Endothelial cell of umbilical vein (primary cell): ENCODE measurements at regions not wholly inside any gene's neighbourhood (a gene's known extent, or its start where the extent isn't known, plus 50 kb on each side); places are given as distances from the start of the nearest gene placed in this dataset.

Source experiments
- BruUV-seq: library from RNA; stranded (reverse); fragments of 400-500 nt; replicated peaks from 2 replicates; lab custom pipeline; 2021; lab: Mats Ljungman, UMichigan
- CTCF ChIA-PET: fragments of 300-600, 350-600 bp; sonication (Branson Sonifier 250); formaldehyde crosslinking; loops from one replicate; lab custom pipeline; 2021; ENCODE audit warnings: antibody characterized with exemption, inconsistent platforms; lab: Charles Lee
- POLR2A ChIA-PET: fragments of 300-600, 350-600 bp; sonication (Branson Sonifier 250); formaldehyde crosslinking; loops from one replicate; lab custom pipeline; 2021; ENCODE audit warnings: antibody characterized with exemption, inconsistent platforms; lab: Charles Lee
- DNase-seq: peaks from one replicate; pipeline ENCODE4 v3.0.0-alpha.2; 2011; ENCODE audit warnings: low read depth, low spot score
- FAIRE-seq: peaks from 2 replicates; lab custom pipeline; 2011; peaks lifted over from hg19 to GRCh38; lab: Jason Lieb, UNC
- H2AFZ ChIP-seq: 2 replicates; pipeline ENCODE4 v1.6.0; 2012; ENCODE audit warnings: low read depth, low read length, control low read depth, inconsistent platforms
- H3K27ac ChIP-seq: 2 replicates; pipeline ENCODE4 v1.5.1; 2011; ENCODE audit warnings: low read depth, mild to moderate bottlenecking, control low read depth, low read length, moderate library complexity; ENCODE audit not compliant: insufficient read depth
- H3K27me3 ChIP-seq, 2 experiments: 2 replicates each; pipeline versions ENCODE4 v1.6.0 to v1.6.1; 2011; ENCODE audit warnings: low read length in 2 of 2, mixed read lengths in 1 of 2; ENCODE audit not compliant: control insufficient read depth in 2 of 2, insufficient read depth in 2 of 2
- H3K36me3 ChIP-seq, 2 experiments: 2 replicates in 1 of 2; 3 replicates in 1 of 2; pipeline ENCODE4 v1.5.1; 2011; ENCODE audit warnings: low read length in 2 of 2, mild to moderate bottlenecking in 1 of 2, moderate library complexity in 1 of 2; ENCODE audit not compliant: control insufficient read depth in 2 of 2, insufficient read depth in 2 of 2; ENCODE audit errors: extremely low read depth in 1 of 2
- H3K4me1 ChIP-seq: 3 replicates; pipeline ENCODE4 v1.5.1; 2011; ENCODE audit warnings: mild to moderate bottlenecking, low read length; ENCODE audit not compliant: control insufficient read depth, insufficient read depth; ENCODE audit errors: extremely low read depth
- H3K4me2 ChIP-seq: 2 replicates; pipeline ENCODE4 v1.6.1; 2011; ENCODE audit warnings: low read length, control low read depth, mixed read lengths; ENCODE audit not compliant: insufficient read depth
- H3K4me3 ChIP-seq, 3 experiments: fragments of 200-600 bp in 1 of 3; sonication (generic), shearing (Covaris generic) in 1 of 3; replicated peaks in 1 of 3; 2 replicates each; pipeline ENCODE4 v1.5.1; 2011 to 2016; ENCODE audit warnings: control low read depth in 3 of 3, low read length in 3 of 3, mild to moderate bottlenecking in 2 of 3, inconsistent platforms in 1 of 3, low read depth in 1 of 3, moderate library complexity in 1 of 3; ENCODE audit not compliant: insufficient read depth in 1 of 3
- H3K79me2 ChIP-seq: 2 replicates; pipeline ENCODE4 v1.6.0; 2012; ENCODE audit warnings: low read length, inconsistent platforms; ENCODE audit not compliant: control insufficient read depth, insufficient read depth
- H3K9ac ChIP-seq: replicated peaks from 2 replicates; pipeline ENCODE3; 2011; ENCODE audit warnings: low read length, control low read depth; ENCODE audit not compliant: insufficient read depth; ENCODE audit errors: extremely low read depth
- H3K9me1 ChIP-seq: replicated peaks from 3 replicates; pipeline ENCODE4 v1.6.0; 2011; ENCODE audit warnings: mild to moderate bottlenecking, low read length; ENCODE audit not compliant: control insufficient read depth, insufficient read depth; ENCODE audit errors: extremely low read depth
- H3K9me3 ChIP-seq: replicated peaks from 2 replicates; pipeline ENCODE4 v1.5.1; 2012; ENCODE audit warnings: low read length, inconsistent platforms; ENCODE audit not compliant: control insufficient read depth, insufficient read depth
- H4K20me1 ChIP-seq: replicated peaks from 2 replicates; pipeline ENCODE3; 2011; ENCODE audit warnings: mild to moderate bottlenecking, low read length; ENCODE audit not compliant: control insufficient read depth, insufficient read depth; ENCODE audit errors: extremely low read depth
- CTCF ChIP-seq, 2 donors: IDR thresholded peaks; 1 replicate in 1 of 2; 2 replicates in 1 of 2; pipeline ENCODE4 v1.5.1; 2011; ENCODE audit warnings: low read length in 2 of 2, mild to moderate bottlenecking in 2 of 2, moderate library complexity in 2 of 2, control low read depth in 1 of 2, inconsistent platforms in 1 of 2, low read depth in 1 of 2; ENCODE audit not compliant: insufficient read depth in 1 of 2; ENCODE audit errors: extremely low read depth in 1 of 2
- EZH2 ChIP-seq: IDR thresholded peaks from 2 replicates; pipeline ENCODE4 v1.6.1; 2012; ENCODE audit warnings: borderline replicate concordance, low read depth, mild to moderate bottlenecking, moderate library complexity, low read length, inconsistent platforms; ENCODE audit not compliant: severe bottlenecking
- FOS ChIP-seq: IDR thresholded peaks from 2 replicates; pipeline ENCODE4 v1.6.1; 2011; ENCODE audit warnings: mild to moderate bottlenecking, low read length, moderate library complexity, borderline replicate concordance; ENCODE audit not compliant: insufficient read depth
- GATA2 ChIP-seq: IDR thresholded peaks from 2 replicates; pipeline ENCODE4 v1.7.0; 2011; ENCODE audit warnings: low read depth, mild to moderate bottlenecking, moderate library complexity, mixed read lengths, low read length; ENCODE audit not compliant: insufficient read length, insufficient read depth
- JUN ChIP-seq: IDR thresholded peaks from 2 replicates; pipeline ENCODE4 v1.6.1; 2011; ENCODE audit warnings: borderline replicate concordance, low read depth; ENCODE audit not compliant: insufficient read length, insufficient read depth
- MAX ChIP-seq: IDR thresholded peaks from 2 replicates; pipeline ENCODE4 v1.6.1; 2011; ENCODE audit not compliant: insufficient read depth, insufficient read length
- MYC ChIP-seq: IDR thresholded peaks from one replicate; pipeline ENCODE4 v1.6.1; 2011; ENCODE audit warnings: mild to moderate bottlenecking, low read depth, low read length
- POLR2A ChIP-seq: IDR thresholded peaks from 2 replicates; pipeline ENCODE4 v1.6.1; 2012; ENCODE audit warnings: low read depth, mild to moderate bottlenecking, control low read depth, low read length
- POLR2AphosphoS5 ChIP-seq: IDR thresholded peaks from 2 replicates; pipeline ENCODE4 v1.6.1; 2012; ENCODE audit warnings: low read depth, mild to moderate bottlenecking, control low read depth, low read length, moderate library complexity; ENCODE audit not compliant: insufficient read depth
- dilution Hi-C: fragments of 300-500 bp; cut with MboI; formaldehyde crosslinking; loops from one replicate; pipeline ENCODE4 v1.15.0; 2019; ENCODE audit warnings: low sequenced_read_pairs; ENCODE audit not compliant: extremely low pct_ligation_motif_present
- intact Hi-C: fragments of 100-400 bp; cut with micrococcal nuclease; formaldehyde crosslinking; loops from one replicate; pipeline ENCODE4 v1.10.0; 2022

GRCh38 chr10:21166557-21167287 is 269.6 kb upstream of the NEBL start:
- Histone ChIP-seq H3K4me2 (no peak overlapping the region), H3K27ac (no peak overlapping the region), H3K79me2 (no peaks in the 10 kb centered on the region), H3K4me1 (no peaks in the 10 kb centered on the region), H3K36me3 (no peaks in the 10 kb centered on the region), H2AFZ (no peak overlapping the region), H3K27me3 (peaks cover 3 to 8% of the 10 kb centered on the region in 2 experiments), H3K9me3 (no peaks in the 10 kb centered on the region), H3K9ac (no peak overlapping the region), H4K20me1 (no peaks in the 10 kb centered on the region), H3K9me1 (no peaks in the 10 kb centered on the region), H3K4me3 (no peak overlapping the region)
- TF ChIP-seq EZH2 (no peak), GATA2 (no peak), MYC (no peak), JUN (no peak), MAX (no peak), POLR2AphosphoS5 (no peak), CTCF (IDR thresholded peaks at IDR 0.05; ENCODE audit: extremely low read depth in 1 of 2, insufficient read depth in 1 of 2, low read depth in 1 of 2, low read length in 2 of 2) (no peak), POLR2A (no peak), FOS (no peak)
- ChIA-PET POLR2A (no interaction called here), CTCF (no interaction called here)
- DNase-seq = no peak
- no peak for FAIRE-seq
- dilution Hi-C loops (no loop called here), intact Hi-C loops (no loop called here)
- no TSS peak for BruUV-seq
